PC-9 (cell line): ENCODE measurements at regions not wholly inside any gene's neighbourhood (a gene's known extent, or its start where the extent isn't known, plus 50 kb on each side); places are given as distances from the start of the nearest gene placed in this dataset.

Source experiments
- BruUV-seq: library from RNA; stranded (reverse); fragments of 400-500 nt; replicated peaks from 2 replicates; lab custom pipeline; 2021; lab: Mats Ljungman, UMichigan
- CTCF ChIA-PET: fragments of 300-600 bp; sonication (Branson Sonifier 250); formaldehyde crosslinking; loops from one replicate; lab custom pipeline; 2022; ENCODE audit warnings: antibody characterized with exemption; lab: Charles Lee
- POLR2A ChIA-PET: fragments of 300-600 bp; sonication (Branson Sonifier 250); formaldehyde crosslinking; loops from one replicate; lab custom pipeline; 2022; ENCODE audit warnings: antibody characterized with exemption; ENCODE audit not compliant: unreplicated experiment; lab: Charles Lee
- DNase-seq, 2 experiments: peaks; one replicate each; pipeline versions ENCODE4 v3.0.0 to v3.0.0-alpha.2; 2015 to 2022; ENCODE audit warnings: mixed read lengths in 1 of 2
- H2AFZ ChIP-seq: fragments of 200-600 bp; sonication (generic); 2 replicates; pipeline ENCODE4 v1.8.1; 2017; ENCODE audit warnings: antibody characterized with exemption
- H3F3A ChIP-seq: fragments of 200-600 bp; sonication (generic); 2 replicates; pipeline ENCODE4 v1.8.1; 2017; ENCODE audit warnings: antibody characterized with exemption, mild to moderate bottlenecking, low read depth; ENCODE audit not compliant: insufficient read depth
- H3K27ac ChIP-seq: fragments of 200-600 bp; sonication (generic); 2 replicates; pipeline ENCODE4 v1.6.1; 2016; ENCODE audit warnings: mixed run types
- H3K27me3 ChIP-seq: fragments of 200-600 bp; sonication (generic); 2 replicates; pipeline ENCODE4 v1.6.1; 2016; ENCODE audit warnings: low read depth, mixed run types; ENCODE audit not compliant: insufficient read depth
- H3K36me3 ChIP-seq: fragments of 200-600 bp; sonication (generic); 2 replicates; pipeline ENCODE4 v1.6.1; 2016; ENCODE audit warnings: low read depth, mixed run types
- H3K4me1 ChIP-seq: fragments of 200-600 bp; sonication (generic); replicated peaks from 2 replicates; pipeline ENCODE4 v1.6.1; 2016; ENCODE audit warnings: mixed run types; ENCODE audit not compliant: insufficient read depth
- H3K4me2 ChIP-seq: fragments of 200-600 bp; sonication (generic); 2 replicates; pipeline ENCODE4 v1.6.1; 2017; ENCODE audit warnings: mixed run types
- H3K4me3 ChIP-seq: fragments of 200-600 bp; sonication (generic); 2 replicates; pipeline ENCODE4 v1.6.1; 2016; ENCODE audit warnings: mixed run types
- H3K79me2 ChIP-seq: fragments of 200-600 bp; sonication (generic); 2 replicates; pipeline ENCODE4 v1.6.1; 2017; ENCODE audit warnings: low read depth, mixed run types
- H3K9me2 ChIP-seq: fragments of 200-600 bp; sonication (generic); 2 replicates; pipeline ENCODE4 v1.8.1; 2017; ENCODE audit warnings: mild to moderate bottlenecking; ENCODE audit not compliant: insufficient read depth
- H3K9me3 ChIP-seq: fragments of 200-600 bp; sonication (generic); 2 replicates; pipeline ENCODE4 v1.8.1; 2016; ENCODE audit warnings: low read depth; ENCODE audit not compliant: insufficient read depth
- H4K20me1 ChIP-seq: fragments of 200-600 bp; sonication (generic); 2 replicates; pipeline ENCODE4 v1.8.1; 2017; ENCODE audit not compliant: insufficient read depth
- EZH2 ChIP-seq: fragments of 200-600 bp; sonication (generic); IDR thresholded peaks from 2 replicates; pipeline ENCODE4 v1.8.0; 2017; ENCODE audit warnings: antibody characterized with exemption, low read depth
- intact Hi-C: fragments of 100-400 bp; cut with micrococcal nuclease; formaldehyde crosslinking; loops from one replicate; pipeline ENCODE4 v1.10.0; 2022; ENCODE audit not compliant: unreplicated experiment
- TF ChIP-seq, protein P1 (sequence below): fragments of 200-600 bp; sonication (generic); conservative IDR thresholded peaks from 2 replicates; pipeline ENCODE4 v1.6.1; 2017; ENCODE audit warnings: mixed run types, antibody characterized with exemption, mild to moderate bottlenecking, moderate library complexity

- intact Hi-C loops: no loop called here
- BruUV-seq: no TSS peak
- H3K9me3 ChIP-seq: no peaks in the 10 kb centered on the region; the same call in 1 of the 2 replicates
- no peaks in the 10 kb centered on the region for H3K4me1 ChIP-seq
- DNase-seq: no peak
- no peak for TF ChIP-seq EZH2
- TF ChIP-seq, protein P1, sequence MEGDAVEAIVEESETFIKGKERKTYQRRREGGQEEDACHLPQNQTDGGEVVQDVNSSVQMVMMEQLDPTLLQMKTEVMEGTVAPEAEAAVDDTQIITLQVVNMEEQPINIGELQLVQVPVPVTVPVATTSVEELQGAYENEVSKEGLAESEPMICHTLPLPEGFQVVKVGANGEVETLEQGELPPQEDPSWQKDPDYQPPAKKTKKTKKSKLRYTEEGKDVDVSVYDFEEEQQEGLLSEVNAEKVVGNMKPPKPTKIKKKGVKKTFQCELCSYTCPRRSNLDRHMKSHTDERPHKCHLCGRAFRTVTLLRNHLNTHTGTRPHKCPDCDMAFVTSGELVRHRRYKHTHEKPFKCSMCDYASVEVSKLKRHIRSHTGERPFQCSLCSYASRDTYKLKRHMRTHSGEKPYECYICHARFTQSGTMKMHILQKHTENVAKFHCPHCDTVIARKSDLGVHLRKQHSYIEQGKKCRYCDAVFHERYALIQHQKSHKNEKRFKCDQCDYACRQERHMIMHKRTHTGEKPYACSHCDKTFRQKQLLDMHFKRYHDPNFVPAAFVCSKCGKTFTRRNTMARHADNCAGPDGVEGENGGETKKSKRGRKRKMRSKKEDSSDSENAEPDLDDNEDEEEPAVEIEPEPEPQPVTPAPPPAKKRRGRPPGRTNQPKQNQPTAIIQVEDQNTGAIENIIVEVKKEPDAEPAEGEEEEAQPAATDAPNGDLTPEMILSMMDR: no peak
- CTCF ChIA-PET: no interaction called here
- H3F3A ChIP-seq: no peaks in the 10 kb centered on the region
- H3K27ac ChIP-seq: no peak overlapping the region
- no peak overlapping the region for H2AFZ ChIP-seq
- no peaks in the 10 kb centered on the region for H3K27me3 ChIP-seq
- no peaks in the 10 kb centered on the region for H3K36me3 ChIP-seq
- H4K20me1 ChIP-seq: no peaks in the 10 kb centered on the region
- no peak overlapping the region for H3K4me2 ChIP-seq
- POLR2A ChIA-PET: no interaction called here
- no peaks in the 10 kb centered on the region for H3K79me2 ChIP-seq
- H3K4me3 ChIP-seq: no peak overlapping the region
- no peaks in the 10 kb centered on the region for H3K9me2 ChIP-seq
These were observed 465.6 kb downstream of the FOXG1 start for GRCh38 chr14:29232153-29232552.

- Histone ChIP-seq H3K9me2 (no peaks in the 10 kb centered on the region), H2AFZ (no peak overlapping the region), H3K27ac (no peak overlapping the region), H3F3A (no peaks in the 10 kb centered on the region), H4K20me1 (no peaks in the 10 kb centered on the region), H3K9me3 (no peaks in the 10 kb centered on the region; the same call in 1 of the 2 replicates), H3K36me3 (no peaks in the 10 kb centered on the region), H3K79me2 (no peaks in the 10 kb centered on the region), H3K4me1 (no peaks in the 10 kb centered on the region), H3K4me2 (no peak overlapping the region), H3K27me3 (no peaks in the 10 kb centered on the region), H3K4me3 (no peak overlapping the region)
- intact Hi-C loops: no loop called here
- CTCF ChIA-PET: no interaction called here
- BruUV-seq: no TSS peak
- no peak for DNase-seq
- no peak for TF ChIP-seq EZH2
- TF ChIP-seq, protein P1: no peak
- POLR2A ChIA-PET: no interaction called here
These were observed 466.1 kb downstream of the FOXG1 start for GRCh38 chr14:29232711-29233110.

- BruUV-seq: no TSS peak
- no peaks in the 10 kb centered on the region for H3F3A ChIP-seq
- H3K27me3 ChIP-seq: no peaks in the 10 kb centered on the region
- no peak overlapping the region for H2AFZ ChIP-seq
- POLR2A ChIA-PET: no interaction called here
- H3K9me2 ChIP-seq: no peaks in the 10 kb centered on the region
- H3K27ac ChIP-seq: no peak overlapping the region
- no peak for DNase-seq
- no peaks in the 10 kb centered on the region for H3K4me1 ChIP-seq
- intact Hi-C loops: no loop called here
- no peaks in the 10 kb centered on the region for H3K79me2 ChIP-seq
- no peak overlapping the region for H3K4me3 ChIP-seq
- H4K20me1 ChIP-seq: no peaks in the 10 kb centered on the region
- TF ChIP-seq, protein P1: no peak
- no peak for TF ChIP-seq EZH2
- no peaks in the 10 kb centered on the region for H3K36me3 ChIP-seq
- no peaks in the 10 kb centered on the region; the same call in 1 of the 2 replicates for H3K9me3 ChIP-seq
- H3K4me2 ChIP-seq: no peak overlapping the region
- CTCF ChIA-PET: interaction anchor here (0.6 kb wide), 1 partner anchor 9 kb away, joined by 3 read pairs; no protein-coding TSS in a partner anchor
These were observed 466.6 kb downstream of the FOXG1 start for GRCh38 chr14:29233188-29233587.
